Sigmoid colon (tissue), 4 donors: ENCODE measurements at regions not wholly inside any gene's neighbourhood (a gene's known extent, or its start where the extent isn't known, plus 50 kb on each side); places are given as distances from the start of the nearest gene placed in this dataset.

ENCODE experiments used
- CTCF ChIP-seq, 4 experiments: fragments of 450-650 bp in 3 of 4; fragments of 200-600 bp in 1 of 4; IDR thresholded peaks; one replicate each; pipeline ENCODE4 v1.5.1; 2016 to 2019; ENCODE audit warnings: antibody characterized with exemption in 4 of 4, mild to moderate bottlenecking in 3 of 4, moderate library complexity in 2 of 4
- EP300 ChIP-seq, 4 donors: sonication (generic); formaldehyde crosslinking; IDR thresholded peaks; one replicate each; pipeline ENCODE4 v1.6.1; 2017; ENCODE audit warnings: antibody characterized with exemption in 4 of 4
- POLR2A ChIP-seq, 2 donors: fragments of 450-650 bp; IDR thresholded peaks; one replicate each; pipeline ENCODE4 v1.6.1; 2016; ENCODE audit warnings: antibody characterized with exemption in 2 of 2, mild to moderate bottlenecking in 2 of 2, moderate library complexity in 2 of 2
- POLR2AphosphoS5 ChIP-seq, 4 donors: sonication (generic); formaldehyde crosslinking; IDR thresholded peaks; one replicate each; pipeline ENCODE4 v1.6.1; 2017; ENCODE audit warnings: antibody characterized with exemption in 4 of 4

GRCh38 chr13:63044589-63045313, 1629.1 kb upstream of the PCDH20 start:
- TF ChIP-seq CTCF (IDR thresholded peaks at IDR 0.05) (no peak), EP300 (IDR thresholded peaks at IDR 0.05) (no peak), POLR2A (IDR thresholded peaks at IDR 0.05) (no peak), POLR2AphosphoS5 (IDR thresholded peaks at IDR 0.05) (no peak)
